ENCODE measurements at regions not wholly inside any gene's neighbourhood (a gene's known extent, or its start where the extent isn't known, plus 50 kb on each side); places are given as distances from the start of the nearest gene placed in this dataset.
A peak's percentile ranks its signal among the peaks of the same experiment; 100 is the strongest.

GRCh38 chr2:120853306-120854013 is 117.8 kb downstream of the GLI2 start:
- DNase-seq = no peak

- DNase-seq = no peak
Observed at GRCh38 chr2:120854014-120854620, 118.4 kb downstream of the GLI2 start.

GRCh38 chr2:120854766-120855530 is 119.3 kb downstream of the GLI2 start:
- DNase-seq = no peak

- no peak for DNase-seq
Observed at GRCh38 chr2:120855855-120856405, 120.3 kb downstream of the GLI2 start.

GRCh38 chr2:120856421-120856862 is 120.8 kb downstream of the GLI2 start:
- DNase-seq = no peak

GRCh38 chr2:120857422-120857821 is 121.8 kb downstream of the GLI2 start:
- no peak for DNase-seq

GRCh38 chr2:120857931-120858330 is 122.3 kb downstream of the GLI2 start:
- no peak for DNase-seq

- peak in 5 of 14 donors; percentile 5 to 50 (median 20) for DNase-seq
Observed at GRCh38 chr2:120858361-120859106, 122.9 kb downstream of the GLI2 start.

GRCh38 chr2:120859128-120859527 is 123.5 kb downstream of the GLI2 start:
- DNase-seq = no peak

- no peak for DNase-seq
Observed at GRCh38 chr2:120859814-120860578, 124.3 kb downstream of the GLI2 start.

GRCh38 chr2:120860579-120860922 is 124.9 kb downstream of the GLI2 start:
- no peak for DNase-seq

- no peak for DNase-seq
Observed at GRCh38 chr2:120861191-120861575, 125.5 kb downstream of the GLI2 start.

- no peak for DNase-seq
Observed at GRCh38 chr2:120861576-120862191, 126.0 kb downstream of the GLI2 start.

- no peak for DNase-seq
Observed at GRCh38 chr2:120862201-120863060, 126.8 kb downstream of the GLI2 start.

GRCh38 chr2:120863146-120863545 is 127.5 kb downstream of the GLI2 start:
- no peak for DNase-seq

GRCh38 chr2:120863661-120864320 is 128.1 kb downstream of the GLI2 start:
- no peak for DNase-seq

GRCh38 chr2:120864981-120865380 is 129.3 kb downstream of the GLI2 start:
- DNase-seq = no peak

GRCh38 chr2:120865656-120866055 is 130.0 kb downstream of the GLI2 start:
- DNase-seq = no peak

GRCh38 chr2:120866071-120866470 is 130.4 kb downstream of the GLI2 start:
- DNase-seq = no peak

Data from C1 segment of cervical spinal cord (tissue), 14 donors.